ENCODE measurements at regions not wholly inside any gene's neighbourhood (a gene's known extent, or its start where the extent isn't known, plus 50 kb on each side); places are given as distances from the start of the nearest gene placed in this dataset.
"Not testable (repeated sequence)": the region's sequence is repeated elsewhere in the genome, so short reads cannot be mapped to it uniquely, and the experiment has no call there.

GRCh38 chr13:44814161-44814560, 175.1 kb downstream of the NUFIP1 start:
- DNase-seq (ENCODE audit: low spot score): no peak

DNA sequence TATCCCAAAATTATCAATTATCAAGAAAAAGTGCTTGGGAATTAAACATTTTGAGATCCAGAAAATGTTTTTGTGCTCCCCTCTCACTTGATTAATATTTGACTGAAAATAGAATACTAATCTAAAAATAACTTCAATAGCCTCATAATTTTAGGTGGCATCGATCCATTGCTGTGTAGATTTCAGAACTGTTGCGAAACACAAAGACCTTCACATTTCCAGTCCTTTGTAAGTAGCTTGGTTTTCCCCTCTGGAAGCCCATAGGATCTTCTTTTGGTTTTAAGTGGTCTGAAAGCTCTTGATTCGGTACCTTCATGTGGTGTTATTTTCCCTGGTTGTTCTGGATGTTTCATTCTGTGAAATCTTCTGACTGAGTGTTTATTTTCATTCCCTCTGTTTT, 176.5 kb downstream of the NUFIP1 start:
- DNase-seq (ENCODE audit: low spot score): no peak

GRCh38 chr13:44810061-44810840, 179.0 kb downstream of the NUFIP1 start:
- no peak for DNase-seq (ENCODE audit: low spot score)

DNA sequence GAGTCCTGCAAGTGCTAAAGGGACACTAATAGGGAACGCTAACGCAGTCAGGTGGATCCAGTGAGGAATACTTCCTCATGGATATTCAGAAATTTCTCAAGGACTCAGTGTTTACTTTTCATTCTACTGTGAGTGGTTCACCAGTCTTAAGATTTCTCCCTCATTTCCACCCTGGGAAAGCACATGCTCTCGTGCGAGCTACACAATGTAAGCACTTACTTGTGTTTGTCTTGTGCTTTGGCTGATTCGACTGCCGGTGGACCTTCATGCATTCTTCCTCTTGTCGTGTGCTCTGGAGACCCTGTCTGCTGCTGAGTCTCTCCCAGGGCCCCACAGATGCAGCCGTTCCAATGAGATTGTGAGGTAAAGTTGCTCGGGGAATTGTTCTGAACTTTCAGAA, 180.1 kb downstream of the NUFIP1 start:
- no peak for DNase-seq (ENCODE audit: low spot score)

DNA sequence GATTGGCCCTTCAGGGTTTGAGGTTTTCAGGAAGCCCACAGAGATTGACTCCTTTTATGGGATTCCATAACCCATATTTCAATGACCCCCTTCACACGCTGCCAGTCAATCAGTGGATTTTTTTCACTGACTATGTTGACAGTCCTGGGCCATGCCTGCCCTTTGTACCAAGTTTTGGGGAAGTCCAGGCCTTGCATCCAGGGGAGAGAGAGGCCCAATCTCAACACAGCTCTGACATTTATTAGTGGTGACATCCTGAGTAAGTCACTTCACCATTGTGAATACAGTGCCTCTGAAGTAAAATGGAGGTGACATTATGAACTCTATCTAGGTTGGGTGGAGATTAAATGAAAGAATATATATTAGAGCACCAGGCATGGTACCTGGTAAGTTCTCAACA, 181.1 kb downstream of the NUFIP1 start:
- no peak for DNase-seq (ENCODE audit: low spot score)

DNA sequence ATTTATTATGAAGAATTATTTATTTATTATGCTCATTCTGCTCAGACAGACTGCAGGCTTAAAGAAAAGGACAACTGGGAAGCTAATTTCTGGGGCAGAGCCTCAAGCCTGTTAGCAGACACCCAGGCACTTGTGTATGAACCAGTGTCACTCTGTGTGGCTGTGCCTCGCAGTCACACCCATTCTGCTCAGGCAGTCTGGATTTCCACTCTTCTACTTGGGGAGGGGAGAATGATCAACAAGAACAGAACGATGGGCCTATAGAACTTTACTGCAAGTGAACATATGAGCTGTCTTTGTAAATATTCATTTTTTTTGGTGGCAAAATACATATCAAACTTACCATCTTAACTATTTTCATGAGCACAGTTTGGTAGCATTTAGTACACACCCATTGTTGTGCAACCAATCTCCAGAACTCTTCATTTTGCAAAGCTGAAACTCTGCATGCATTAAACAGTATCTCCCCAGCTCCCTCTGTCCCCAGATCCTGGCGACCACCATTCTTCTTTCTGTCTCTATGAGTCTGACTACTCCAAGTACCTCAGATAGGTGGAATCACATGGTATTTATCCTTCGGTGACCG, 181.7 kb downstream of the NUFIP1 start:
- DNase-seq (ENCODE audit: low spot score): no peak

GRCh38 chr13:44806826-44807225, 182.4 kb downstream of the NUFIP1 start:
- DNase-seq (ENCODE audit: low spot score): no peak

- DNase-seq (ENCODE audit: low spot score): no peak
Observed at GRCh38 chr13:44805585-44805984, 183.7 kb downstream of the NUFIP1 start.

DNA sequence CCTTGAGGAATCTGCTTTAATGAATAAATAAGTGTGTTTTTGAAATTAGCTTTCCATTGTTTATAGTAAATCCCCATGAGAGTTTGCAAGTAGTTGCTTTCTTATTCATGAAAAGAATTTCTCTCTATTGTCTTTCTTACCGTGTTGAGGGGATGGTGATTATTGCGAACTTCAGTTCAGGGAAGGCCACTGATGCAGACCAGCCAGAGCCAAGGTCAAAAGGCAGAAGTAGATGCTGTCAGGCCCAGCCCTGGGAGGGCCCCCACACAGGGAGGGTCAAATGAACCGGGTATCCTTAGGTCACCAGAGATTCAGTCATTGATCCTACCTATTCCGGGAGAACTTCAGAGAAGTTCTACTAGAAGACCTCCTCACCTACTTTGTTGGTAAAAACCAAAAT, 185.9 kb downstream of the NUFIP1 start:
- DNase-seq (ENCODE audit: low spot score): no peak

- DNase-seq (ENCODE audit: low spot score): no peak
Observed at GRCh38 chr13:44802491-44802890, 186.8 kb downstream of the NUFIP1 start.

GRCh38 chr13:44801990-44802389, 187.3 kb downstream of the NUFIP1 start:
- DNase-seq (ENCODE audit: low spot score): no peak

DNA sequence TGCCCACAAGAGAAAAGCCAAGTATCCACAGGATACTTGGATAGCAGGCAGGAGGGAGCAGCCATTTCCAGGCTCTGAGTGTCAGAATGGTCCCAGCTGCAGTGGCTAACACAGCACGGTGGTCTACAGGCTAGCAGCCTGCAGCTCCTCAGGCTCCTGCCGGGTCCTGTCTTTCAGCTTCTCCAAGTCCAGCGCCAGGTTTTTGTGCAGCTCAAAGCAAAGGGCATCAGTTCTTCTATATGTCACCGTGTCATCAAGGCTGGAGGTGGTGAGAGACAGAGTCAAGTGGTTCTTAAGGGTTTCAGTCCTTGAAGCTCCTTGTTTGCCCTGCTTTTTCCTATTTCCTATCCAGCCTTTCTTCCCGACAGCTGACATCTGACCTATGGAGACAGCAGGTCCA, 188.6 kb downstream of the NUFIP1 start:
- DNase-seq (ENCODE audit: low spot score): no peak

DNA sequence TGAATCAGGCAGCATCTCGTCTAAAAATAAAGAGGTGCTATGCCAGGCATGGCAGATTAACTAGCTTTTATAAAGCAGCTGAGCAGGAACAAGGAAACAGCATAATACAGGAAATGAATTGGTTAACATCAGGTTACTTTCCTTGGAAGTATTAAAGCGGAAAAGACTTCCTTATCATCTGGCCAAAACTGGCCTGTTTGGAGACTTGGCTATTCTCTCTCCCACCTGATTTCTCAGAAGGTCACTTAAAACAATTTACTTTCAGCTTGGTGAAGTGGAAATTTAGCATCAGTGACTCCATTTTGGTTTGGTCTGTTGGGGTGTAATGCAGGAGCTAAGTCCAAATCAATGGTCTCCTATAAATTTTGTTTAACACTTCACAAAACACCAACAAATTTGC, 191.6 kb downstream of the NUFIP1 start:
- DNase-seq (ENCODE audit: low spot score): no peak

- DNase-seq (ENCODE audit: low spot score): no peak
Observed at GRCh38 chr13:44796597-44797490, 192.4 kb downstream of the NUFIP1 start.

DNA sequence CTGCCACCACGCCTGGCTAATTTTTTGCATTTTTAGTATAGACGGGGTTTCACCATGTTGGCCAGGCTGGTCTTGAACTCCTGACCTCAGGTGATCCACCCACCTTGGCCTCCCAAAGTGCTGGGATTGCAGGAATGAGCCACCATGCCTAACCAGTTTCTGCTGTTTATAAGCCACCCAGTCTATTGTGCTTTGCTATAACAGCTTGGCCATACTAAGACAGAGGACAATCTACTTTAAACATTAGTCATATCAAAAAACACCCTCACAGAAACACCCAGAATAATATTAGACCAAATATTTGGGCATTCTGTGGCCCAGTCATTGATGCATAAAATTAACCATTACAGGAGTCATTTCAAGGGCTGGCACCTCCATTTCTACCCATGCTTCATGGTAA, 193.2 kb downstream of the NUFIP1 start:
- DNase-seq (ENCODE audit: low spot score): not testable (repeated sequence)

DNA sequence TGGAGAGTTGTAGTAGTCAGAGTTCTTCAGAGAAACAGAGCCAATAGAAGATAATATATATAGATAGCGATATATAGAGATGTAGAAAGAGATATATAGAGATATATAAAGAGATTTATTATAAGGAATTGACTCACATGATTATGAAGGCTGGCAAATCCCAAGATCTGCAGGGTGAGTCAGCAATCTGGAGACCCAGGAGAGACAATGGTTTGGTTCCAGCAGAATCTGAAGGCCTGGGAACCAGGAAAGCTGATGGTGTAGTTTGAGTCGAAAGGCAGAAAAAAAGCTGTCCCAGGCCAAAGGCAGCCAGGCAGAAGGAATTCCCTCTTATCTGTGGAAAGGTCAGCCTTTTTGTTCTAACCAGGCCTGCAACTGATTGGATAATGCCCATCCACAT, 194.1 kb downstream of the NUFIP1 start:
- DNase-seq (ENCODE audit: low spot score): no peak

DNA sequence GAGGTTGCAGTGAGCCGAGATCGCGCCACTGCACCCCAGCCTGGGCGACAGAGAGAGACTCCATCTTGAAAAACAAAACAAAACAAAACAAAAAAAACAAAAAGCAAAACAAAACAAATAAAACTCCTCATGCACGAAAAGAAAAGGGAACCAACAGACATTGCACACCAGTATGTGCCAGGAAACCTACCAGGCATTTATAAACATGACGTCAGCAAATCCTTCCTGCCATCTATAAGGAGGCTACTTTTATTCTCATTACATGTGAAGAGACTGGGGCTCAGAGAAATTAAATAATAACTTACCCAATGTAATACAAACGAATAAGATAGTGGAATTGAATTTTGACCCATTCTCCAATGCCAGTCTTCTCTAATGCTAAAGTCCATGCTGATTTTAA, 197.2 kb downstream of the NUFIP1 start:
- no peak for DNase-seq (ENCODE audit: low spot score)

DNA sequence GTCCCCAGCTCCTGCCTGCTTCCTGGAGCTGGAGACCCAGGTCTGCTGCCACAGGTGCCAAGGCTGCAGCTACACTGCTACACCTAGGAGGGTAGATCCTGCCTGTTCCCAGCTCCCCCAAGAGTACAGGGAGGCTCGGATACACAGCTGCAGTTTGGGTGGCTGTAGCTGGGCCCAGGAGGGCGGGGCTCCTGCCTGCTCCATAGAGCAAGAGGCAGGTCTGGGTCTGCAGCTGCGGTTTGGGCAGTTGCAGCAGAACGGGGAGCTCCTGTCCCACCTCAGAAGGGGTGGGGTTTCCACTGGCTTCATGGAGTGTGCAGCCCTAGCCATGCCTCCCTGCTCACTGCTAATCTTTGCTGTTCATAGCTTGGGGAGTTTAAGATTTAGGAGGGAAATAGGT, 199.0 kb downstream of the NUFIP1 start:
- no peak for DNase-seq (ENCODE audit: low spot score)

- DNase-seq (ENCODE audit: low spot score): no peak
Observed at GRCh38 chr13:44787617-44788016, 201.7 kb downstream of the NUFIP1 start.

- no peak for DNase-seq (ENCODE audit: low spot score)
Observed at GRCh38 chr13:44786756-44787155, 202.5 kb downstream of the NUFIP1 start.

GRCh38 chr13:44785401-44785800, 203.9 kb downstream of the NUFIP1 start:
- no peak for DNase-seq (ENCODE audit: low spot score)

GRCh38 chr13:44784708-44785080, 204.6 kb downstream of the NUFIP1 start:
- DNase-seq (ENCODE audit: low spot score): no peak

Measured in mesenteric fat pad (tissue), 1 donor.